A673 (cell line): ENCODE measurements at regions not wholly inside any gene's neighbourhood (a gene's known extent, or its start where the extent isn't known, plus 50 kb on each side); places are given as distances from the start of the nearest gene placed in this dataset.

ENCODE experiments used
- BruUV-seq: library from RNA; stranded (reverse); fragments of 400-500 nt; replicated peaks from 2 replicates; lab custom pipeline; 2021; lab: Mats Ljungman, UMichigan
- CTCF ChIA-PET: fragments of 300-600 bp; sonication (Branson Sonifier 250); formaldehyde crosslinking; loops from one replicate; lab custom pipeline; 2022; ENCODE audit warnings: antibody characterized with exemption; lab: Charles Lee
- POLR2A ChIA-PET: fragments of 300-600 bp; sonication (Branson Sonifier 250); formaldehyde crosslinking; loops from one replicate; lab custom pipeline; 2022; ENCODE audit warnings: antibody characterized with exemption; ENCODE audit not compliant: low non-redundant PET; lab: Charles Lee
- DNase-seq: peaks from one replicate; pipeline ENCODE4 v3.0.0-alpha.2; 2015; ENCODE audit warnings: low spot score
- H3K27ac ChIP-seq: fragments of 200-600 bp; sonication (generic); 2 replicates; pipeline ENCODE4 v1.5.1; 2016; ENCODE audit warnings: mixed run types, low read depth, mild to moderate bottlenecking, mixed read lengths, antibody characterized with exemption, low read length; ENCODE audit not compliant: poor library complexity, severe bottlenecking
- H3K27me3 ChIP-seq: fragments of 200-600 bp; sonication (generic); replicated peaks from 2 replicates; pipeline ENCODE4 v1.6.1; 2017; ENCODE audit warnings: mixed run types, low read depth, mild to moderate bottlenecking, mixed read lengths, antibody characterized with exemption, low read length; ENCODE audit not compliant: insufficient read depth, poor library complexity
- H3K36me3 ChIP-seq: fragments of 200-600 bp; sonication (generic); 2 replicates; pipeline ENCODE4 v1.6.1; 2016; ENCODE audit warnings: mixed run types, mild to moderate bottlenecking, mixed read lengths, antibody characterized with exemption, low read length; ENCODE audit not compliant: insufficient read depth, poor library complexity, severe bottlenecking
- H3K4me1 ChIP-seq: fragments of 200-600 bp; sonication (generic); 2 replicates; pipeline ENCODE4 v1.6.1; 2017; ENCODE audit warnings: mixed run types, mild to moderate bottlenecking, mixed read lengths, antibody characterized with exemption, low read length; ENCODE audit not compliant: insufficient read depth, poor library complexity, severe bottlenecking
- H3K4me3 ChIP-seq: fragments of 200-600 bp; sonication (generic); 2 replicates; pipeline ENCODE4 v1.5.1; 2016; ENCODE audit warnings: low read depth, mixed run types, mild to moderate bottlenecking, mixed read lengths, low read length; ENCODE audit not compliant: poor library complexity, severe bottlenecking
- H3K9me3 ChIP-seq: fragments of 200-600 bp; sonication (generic); 2 replicates; pipeline ENCODE4 v1.6.1; 2016; ENCODE audit warnings: mixed run types, low read depth, mild to moderate bottlenecking, mixed read lengths, antibody characterized with exemption, low read length; ENCODE audit not compliant: poor library complexity, severe bottlenecking
- CTCF ChIP-seq: fragments of 300-800, 200-600 bp; sonication (generic); conservative IDR thresholded peaks from 2 replicates; pipeline ENCODE4 v1.5.1; 2017; ENCODE audit warnings: low read depth, mild to moderate bottlenecking, antibody characterized with exemption, low read length, moderate library complexity, mixed read lengths
- EZH2 ChIP-seq: fragments of 200-600 bp; sonication (generic); IDR thresholded peaks from 2 replicates; pipeline ENCODE4 v1.6.1; 2017; ENCODE audit warnings: borderline replicate concordance, low read depth, mild to moderate bottlenecking, mixed read lengths, antibody characterized with exemption, low read length; ENCODE audit not compliant: poor library complexity, severe bottlenecking
- intact Hi-C: fragments of 100-400 bp; cut with micrococcal nuclease; formaldehyde crosslinking; loops from one replicate; pipeline ENCODE4 v1.10.0; 2022; ENCODE audit not compliant: unreplicated experiment

- H3K4me1 ChIP-seq = no peaks in the 10 kb centered on the region
- H3K27me3 ChIP-seq = no peaks in the 10 kb centered on the region
- TF ChIP-seq EZH2 = no peak
- TF ChIP-seq CTCF = no peak
- no peak overlapping the region for H3K4me3 ChIP-seq
- POLR2A ChIA-PET = no interaction called here
- no peak overlapping the region for H3K27ac ChIP-seq
- intact Hi-C loops = no loop called here
- CTCF ChIA-PET = no interaction called here
- DNase-seq = no peak
- no peaks in the 10 kb centered on the region for H3K9me3 ChIP-seq
- BruUV-seq = no TSS peak
- H3K36me3 ChIP-seq = no peaks in the 10 kb centered on the region
Observed at GRCh38 chr6:159490298-159490937, 202.6 kb downstream of the SOD2 start.

GRCh38 chr6:159487636-159488035 lies 205.4 kb downstream of the SOD2 start:
- DNase-seq = peak; percentile 40
- TF ChIP-seq CTCF (no peak), EZH2 (no peak)
- Histone ChIP-seq H3K27me3 (peaks cover 4% of the 10 kb centered on the region), H3K36me3 (no peaks in the 10 kb centered on the region), H3K9me3 (no peaks in the 10 kb centered on the region), H3K27ac (no peak overlapping the region), H3K4me3 (no peak overlapping the region), H3K4me1 (no peaks in the 10 kb centered on the region)
- BruUV-seq = no TSS peak
- intact Hi-C loops = no loop called here
- ChIA-PET POLR2A (no interaction called here), CTCF (no interaction called here)

GRCh38 chr6:159483259-159483658 lies 209.8 kb downstream of the SOD2 start:
- no peaks in the 10 kb centered on the region for H3K36me3 ChIP-seq
- no peaks in the 10 kb centered on the region for H3K4me1 ChIP-seq
- intact Hi-C loops = no loop called here
- no peak overlapping the region for H3K27ac ChIP-seq
- H3K4me3 ChIP-seq = no peak overlapping the region
- CTCF ChIA-PET = no interaction called here
- DNase-seq = no peak
- H3K27me3 ChIP-seq = peaks cover 7% of the 10 kb centered on the region
- TF ChIP-seq CTCF = no peak
- TF ChIP-seq EZH2 = no peak
- POLR2A ChIA-PET = no interaction called here
- BruUV-seq = no TSS peak
- H3K9me3 ChIP-seq = no peaks in the 10 kb centered on the region
